Caki2 (cell line): ENCODE measurements at regions not wholly inside any gene's neighbourhood (a gene's known extent, or its start where the extent isn't known, plus 50 kb on each side); places are given as distances from the start of the nearest gene placed in this dataset.

ENCODE experiments used
- DNase-seq: peaks from one replicate; pipeline ENCODE4 v3.0.0-alpha.2; 2015; ENCODE audit warnings: low read depth
- in situ Hi-C: cut with HindIII; loops from 2 replicates; pipeline ENCODE4 v1.10.0; 2016; ENCODE audit warnings: low sequenced_read_pairs, low pct_unique_long_range_greater_than_20kb, mixed read lengths

- in situ Hi-C loops = no loop called here
- no peak for DNase-seq
These were observed 239.7 kb upstream of the GMDS start for GRCh38 chr6:2485116-2485515.

- in situ Hi-C loops = no loop called here
- DNase-seq = no peak
These were observed 237.4 kb upstream of the GMDS start for GRCh38 chr6:2482773-2483172.

- in situ Hi-C loops = no loop called here
- DNase-seq = no peak
These were observed 235.9 kb upstream of the GMDS start for GRCh38 chr6:2481307-2481706.

GRCh38 chr6:2480267-2480966 lies 235.0 kb upstream of the GMDS start:
- DNase-seq = no peak
- in situ Hi-C loops = no loop called here

GRCh38 chr6:2478200-2478599 lies 232.8 kb upstream of the GMDS start:
- DNase-seq = peak; percentile 87
- in situ Hi-C loops = no loop called here

- DNase-seq = no peak
- in situ Hi-C loops = no loop called here
These were observed 232.3 kb upstream of the GMDS start for GRCh38 chr6:2477666-2478065.

GRCh38 chr6:2477250-2477649 lies 231.8 kb upstream of the GMDS start:
- DNase-seq = no peak
- in situ Hi-C loops = no loop called here

- in situ Hi-C loops = no loop called here
- DNase-seq = peak; percentile 90
These were observed 231.0 kb upstream of the GMDS start for GRCh38 chr6:2476376-2476775.

GRCh38 chr6:2471472-2471871 lies 226.1 kb upstream of the GMDS start:
- in situ Hi-C loops = no loop called here

GRCh38 chr6:2469428-2469827 lies 224.0 kb upstream of the GMDS start:
- DNase-seq = no peak
- in situ Hi-C loops = no loop called here

More at GRCh38 chr6:2471472-2471871, 226.1 kb upstream of the GMDS start:
- DNase-seq = no peak

GRCh38 chr6:2468601-2468955 lies 223.2 kb upstream of the GMDS start:
- in situ Hi-C loops = no loop called here
- no peak for DNase-seq

GRCh38 chr6:2467929-2468600 lies 222.7 kb upstream of the GMDS start:
- no peak for DNase-seq
- in situ Hi-C loops = no loop called here

- in situ Hi-C loops = no loop called here
- DNase-seq = no peak
These were observed 219.9 kb upstream of the GMDS start for GRCh38 chr6:2465336-2465735.

GRCh38 chr6:2464641-2465040 lies 219.2 kb upstream of the GMDS start:
- no peak for DNase-seq
- in situ Hi-C loops = no loop called here

GRCh38 chr6:2462831-2463230 lies 217.4 kb upstream of the GMDS start:
- DNase-seq = no peak
- in situ Hi-C loops = no loop called here

GRCh38 chr6:2460216-2460745 lies 214.9 kb upstream of the GMDS start:
- in situ Hi-C loops = no loop called here

GRCh38 chr6:2454180-2454579 lies 208.8 kb upstream of the GMDS start:
- no peak for DNase-seq
- in situ Hi-C loops = no loop called here

More at GRCh38 chr6:2460216-2460745, 214.9 kb upstream of the GMDS start:
- peak; percentile 92 for DNase-seq

- peak; percentile 30 for DNase-seq
These were observed 205.1 kb upstream of the GMDS start for GRCh38 chr6:2450546-2450945.

GRCh38 chr6:2449572-2449940 lies 204.2 kb upstream of the GMDS start:
- in situ Hi-C loops = loop anchor here (25.0 kb wide), 1 partner anchor 337 kb away; no protein-coding TSS in a partner anchor
- no peak for DNase-seq

More at GRCh38 chr6:2450546-2450945, 205.1 kb upstream of the GMDS start:
- in situ Hi-C loops = no loop called here
